ENCODE measurements at regions not wholly inside any gene's neighbourhood (a gene's known extent, or its start where the extent isn't known, plus 50 kb on each side); places are given as distances from the start of the nearest gene placed in this dataset.

DNA sequence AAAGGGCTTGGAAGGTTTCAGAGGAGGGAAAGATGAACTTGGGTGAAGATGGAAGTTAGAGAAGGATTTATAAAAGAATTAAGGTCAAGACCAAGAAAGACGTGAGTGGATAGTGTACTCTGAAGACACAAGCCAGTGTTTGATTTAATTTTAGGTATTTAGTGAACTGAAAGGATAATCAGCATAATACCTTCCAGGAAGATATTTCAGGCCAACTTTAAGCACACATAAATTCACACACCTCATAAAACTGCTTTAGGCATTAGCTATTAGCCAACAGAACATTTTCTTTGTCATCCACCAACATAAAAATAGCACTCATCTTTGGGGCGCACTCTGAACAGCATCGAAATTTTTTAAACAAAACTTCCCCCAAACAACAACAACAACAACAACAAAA, 71.7 kb upstream of the CSNK1A1L start:
- TF ChIP-seq TAF1 (IDR thresholded peaks at IDR 0.05; ENCODE audit: low read depth), result no peak
- TF ChIP-seq RAD21 (IDR thresholded peaks at IDR 0.05; ENCODE audit: low read depth), result no peak
- TF ChIP-seq, protein P1, sequence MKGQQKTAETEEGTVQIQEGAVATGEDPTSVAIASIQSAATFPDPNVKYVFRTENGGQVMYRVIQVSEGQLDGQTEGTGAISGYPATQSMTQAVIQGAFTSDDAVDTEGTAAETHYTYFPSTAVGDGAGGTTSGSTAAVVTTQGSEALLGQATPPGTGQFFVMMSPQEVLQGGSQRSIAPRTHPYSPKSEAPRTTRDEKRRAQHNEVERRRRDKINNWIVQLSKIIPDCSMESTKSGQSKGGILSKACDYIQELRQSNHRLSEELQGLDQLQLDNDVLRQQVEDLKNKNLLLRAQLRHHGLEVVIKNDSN (IDR thresholded peaks at IDR 0.05), result no peak
- TF ChIP-seq TEAD4 (IDR thresholded peaks at IDR 0.05), result no peak
- TF ChIP-seq TCF12 (IDR thresholded peaks at IDR 0.05; ENCODE audit: low read depth), result no peak
- no peak for TF ChIP-seq ZBTB7A (IDR thresholded peaks at IDR 0.05; ENCODE audit: low read depth)
- TF ChIP-seq YY1 (IDR thresholded peaks at IDR 0.05; ENCODE audit: low read depth), result no peak
- TF ChIP-seq, protein P2, sequence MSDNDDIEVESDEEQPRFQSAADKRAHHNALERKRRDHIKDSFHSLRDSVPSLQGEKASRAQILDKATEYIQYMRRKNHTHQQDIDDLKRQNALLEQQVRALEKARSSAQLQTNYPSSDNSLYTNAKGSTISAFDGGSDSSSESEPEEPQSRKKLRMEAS (IDR thresholded peaks at IDR 0.05), result no peak
- TF ChIP-seq EGR1 (IDR thresholded peaks at IDR 0.05), result no peak
- TF ChIP-seq CEBPB (IDR thresholded peaks at IDR 0.05), result no peak
- TF ChIP-seq, protein P3, sequence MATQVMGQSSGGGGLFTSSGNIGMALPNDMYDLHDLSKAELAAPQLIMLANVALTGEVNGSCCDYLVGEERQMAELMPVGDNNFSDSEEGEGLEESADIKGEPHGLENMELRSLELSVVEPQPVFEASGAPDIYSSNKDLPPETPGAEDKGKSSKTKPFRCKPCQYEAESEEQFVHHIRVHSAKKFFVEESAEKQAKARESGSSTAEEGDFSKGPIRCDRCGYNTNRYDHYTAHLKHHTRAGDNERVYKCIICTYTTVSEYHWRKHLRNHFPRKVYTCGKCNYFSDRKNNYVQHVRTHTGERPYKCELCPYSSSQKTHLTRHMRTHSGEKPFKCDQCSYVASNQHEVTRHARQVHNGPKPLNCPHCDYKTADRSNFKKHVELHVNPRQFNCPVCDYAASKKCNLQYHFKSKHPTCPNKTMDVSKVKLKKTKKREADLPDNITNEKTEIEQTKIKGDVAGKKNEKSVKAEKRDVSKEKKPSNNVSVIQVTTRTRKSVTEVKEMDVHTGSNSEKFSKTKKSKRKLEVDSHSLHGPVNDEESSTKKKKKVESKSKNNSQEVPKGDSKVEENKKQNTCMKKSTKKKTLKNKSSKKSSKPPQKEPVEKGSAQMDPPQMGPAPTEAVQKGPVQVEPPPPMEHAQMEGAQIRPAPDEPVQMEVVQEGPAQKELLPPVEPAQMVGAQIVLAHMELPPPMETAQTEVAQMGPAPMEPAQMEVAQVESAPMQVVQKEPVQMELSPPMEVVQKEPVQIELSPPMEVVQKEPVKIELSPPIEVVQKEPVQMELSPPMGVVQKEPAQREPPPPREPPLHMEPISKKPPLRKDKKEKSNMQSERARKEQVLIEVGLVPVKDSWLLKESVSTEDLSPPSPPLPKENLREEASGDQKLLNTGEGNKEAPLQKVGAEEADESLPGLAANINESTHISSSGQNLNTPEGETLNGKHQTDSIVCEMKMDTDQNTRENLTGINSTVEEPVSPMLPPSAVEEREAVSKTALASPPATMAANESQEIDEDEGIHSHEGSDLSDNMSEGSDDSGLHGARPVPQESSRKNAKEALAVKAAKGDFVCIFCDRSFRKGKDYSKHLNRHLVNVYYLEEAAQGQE (IDR thresholded peaks at IDR 0.05; ENCODE audit: low read depth), result no peak
- no peak for TF ChIP-seq FOXM1 (IDR thresholded peaks at IDR 0.05; ENCODE audit: borderline replicate concordance, low read depth)

DNA sequence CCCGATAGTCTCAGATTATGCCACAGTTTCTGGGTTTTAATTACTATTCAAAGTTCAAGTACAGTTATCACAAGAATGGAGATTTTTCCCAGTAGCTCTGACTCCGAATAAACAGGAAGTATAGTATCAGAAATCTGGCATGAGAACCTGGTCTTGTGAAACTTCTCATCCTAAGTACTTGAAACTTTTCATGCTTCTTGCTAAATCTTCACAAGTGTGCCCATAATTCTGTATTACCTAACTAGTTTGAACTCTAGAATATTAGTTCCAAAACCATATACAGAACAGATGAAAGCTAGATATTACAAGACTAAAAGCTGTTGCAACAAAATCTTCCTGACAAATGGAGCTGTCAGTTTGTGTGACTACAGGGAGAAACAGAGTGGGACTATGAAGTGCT, 70.5 kb upstream of the CSNK1A1L start:
- no peak for TF ChIP-seq TCF12 (IDR thresholded peaks at IDR 0.05; ENCODE audit: low read depth)
- no peak for TF ChIP-seq CREB1 (IDR thresholded peaks at IDR 0.05; ENCODE audit: low read depth)
- TF ChIP-seq EP300 (IDR thresholded peaks at IDR 0.05; ENCODE audit: borderline replicate concordance), result no peak
- no peak for TF ChIP-seq NFIC (IDR thresholded peaks at IDR 0.05)
- TF ChIP-seq, protein P3 (IDR thresholded peaks at IDR 0.05; ENCODE audit: low read depth), result no peak
- TF ChIP-seq, protein P2 (IDR thresholded peaks at IDR 0.05), result no peak
- no peak for TF ChIP-seq RAD21 (IDR thresholded peaks at IDR 0.05; ENCODE audit: low read depth)
- no peak for TF ChIP-seq TEAD4 (IDR thresholded peaks at IDR 0.05)
- no peak for TF ChIP-seq FOXM1 (IDR thresholded peaks at IDR 0.05; ENCODE audit: borderline replicate concordance, low read depth)
- no peak for TF ChIP-seq CEBPB (IDR thresholded peaks at IDR 0.05)
- TF ChIP-seq EGR1 (IDR thresholded peaks at IDR 0.05), result no peak
- no peak for TF ChIP-seq YY1 (IDR thresholded peaks at IDR 0.05; ENCODE audit: low read depth)
- no peak for TF ChIP-seq TAF1 (IDR thresholded peaks at IDR 0.05; ENCODE audit: low read depth)
- no peak for TF ChIP-seq ZBTB7A (IDR thresholded peaks at IDR 0.05; ENCODE audit: low read depth)
- TF ChIP-seq, protein P1 (IDR thresholded peaks at IDR 0.05), result no peak

DNA sequence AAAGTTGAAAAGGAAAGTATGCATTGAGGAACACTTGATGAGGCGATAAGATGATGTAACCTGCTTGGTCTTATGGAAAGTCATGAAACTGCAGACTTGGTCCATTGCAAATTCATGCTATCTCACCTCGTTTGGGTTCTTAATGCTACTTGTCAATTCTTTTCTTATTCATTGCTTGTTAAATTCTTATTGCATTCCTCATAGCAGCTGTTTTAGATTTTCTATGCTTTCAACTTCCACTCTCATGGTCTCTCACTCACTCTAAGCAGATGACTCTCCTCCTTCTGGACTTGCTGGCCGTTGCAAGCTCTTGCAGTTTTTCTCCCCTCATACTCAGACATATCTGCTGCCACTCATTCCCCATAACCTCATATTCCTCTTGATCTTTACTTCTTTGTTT, 67.8 kb upstream of the CSNK1A1L start:
- TF ChIP-seq, protein P2 (IDR thresholded peaks at IDR 0.05), result no peak
- TF ChIP-seq, protein P1 (IDR thresholded peaks at IDR 0.05), result no peak
- TF ChIP-seq RAD21 (IDR thresholded peaks at IDR 0.05; ENCODE audit: low read depth), result no peak
- no peak for TF ChIP-seq ZBTB7A (IDR thresholded peaks at IDR 0.05; ENCODE audit: low read depth)
- TF ChIP-seq, protein P3 (IDR thresholded peaks at IDR 0.05; ENCODE audit: low read depth), result no peak
- no peak for TF ChIP-seq YY1 (IDR thresholded peaks at IDR 0.05; ENCODE audit: low read depth)
- TF ChIP-seq NFIC (IDR thresholded peaks at IDR 0.05), result no peak
- TF ChIP-seq CEBPB (IDR thresholded peaks at IDR 0.05), result no peak
- TF ChIP-seq CREB1 (IDR thresholded peaks at IDR 0.05; ENCODE audit: low read depth), result no peak
- TF ChIP-seq TAF1 (IDR thresholded peaks at IDR 0.05; ENCODE audit: low read depth), result no peak
- TF ChIP-seq TCF12 (IDR thresholded peaks at IDR 0.05; ENCODE audit: low read depth), result no peak
- TF ChIP-seq EGR1 (IDR thresholded peaks at IDR 0.05), result no peak

DNA sequence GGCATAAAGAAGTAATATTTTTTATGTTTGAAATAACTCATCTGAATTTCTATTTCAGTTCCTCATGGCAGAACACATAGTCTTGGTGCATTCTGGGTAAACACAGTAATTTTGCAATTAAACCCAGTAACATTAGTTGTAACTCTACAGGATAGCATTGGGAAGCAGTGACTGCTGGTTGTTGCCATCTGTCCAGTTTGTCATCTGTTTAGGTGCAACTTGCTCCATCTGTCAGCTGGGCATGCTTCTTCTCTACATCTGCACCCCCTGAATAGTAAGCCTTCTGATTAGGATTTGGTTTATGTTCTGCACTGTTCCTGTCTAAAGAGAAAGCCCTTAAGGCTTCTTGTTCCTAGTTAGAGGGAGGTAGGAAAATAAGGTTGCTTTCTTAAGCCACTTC, 63.5 kb upstream of the CSNK1A1L start:
- TF ChIP-seq TCF12 (IDR thresholded peaks at IDR 0.05; ENCODE audit: low read depth) (no peak), EGR1 (IDR thresholded peaks at IDR 0.05) (no peak), RAD21 (IDR thresholded peaks at IDR 0.05; ENCODE audit: low read depth) (no peak)

Data from Ishikawa (cell line).